ENCODE measurements at regions not wholly inside any gene's neighbourhood (a gene's known extent, or its start where the extent isn't known, plus 50 kb on each side); places are given as distances from the start of the nearest gene placed in this dataset.
"Not testable (repeated sequence)": the region's sequence is repeated elsewhere in the genome, so short reads cannot be mapped to it uniquely, and the experiment has no call there.

DNA sequence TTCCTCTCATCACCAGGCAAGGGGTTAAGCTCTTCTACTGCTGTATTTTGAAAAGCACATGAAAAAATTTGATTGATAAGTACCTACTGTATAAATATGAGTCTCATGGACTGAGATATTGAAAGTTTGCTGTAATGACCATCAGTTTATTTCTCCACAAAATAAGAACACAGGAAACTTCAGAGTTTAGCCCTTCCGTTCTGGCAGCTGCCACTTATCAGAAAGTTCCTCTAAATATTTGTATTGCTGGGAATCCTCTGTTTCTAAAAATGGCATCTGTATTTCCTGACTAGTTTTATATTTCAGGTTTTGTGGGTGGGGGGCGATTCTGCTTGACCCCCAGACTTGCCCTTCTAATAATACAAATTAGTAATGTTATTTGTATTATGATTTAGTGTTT lies 92.0 kb downstream of the LYZL2 start:
- no peaks in the 10 kb centered on the region for H3K4me1 ChIP-seq (ENCODE audit: low read depth)
- no peak for TF ChIP-seq CTCF (IDR thresholded peaks at IDR 0.05; ENCODE audit: low read depth, low read length)
- no peaks in the 10 kb centered on the region for H3K27me3 ChIP-seq
- H3K4me3 ChIP-seq, result no peak overlapping the region
- DNase-seq (ENCODE audit: low read depth in 1 of 2, low spot score in 1 of 2), result no peak
- no peaks in the 10 kb centered on the region for H3K36me3 ChIP-seq
- H3K9me3 ChIP-seq (ENCODE audit: low read depth), result no peaks in the 10 kb centered on the region
- H3K27ac ChIP-seq, result no peak overlapping the region

DNA sequence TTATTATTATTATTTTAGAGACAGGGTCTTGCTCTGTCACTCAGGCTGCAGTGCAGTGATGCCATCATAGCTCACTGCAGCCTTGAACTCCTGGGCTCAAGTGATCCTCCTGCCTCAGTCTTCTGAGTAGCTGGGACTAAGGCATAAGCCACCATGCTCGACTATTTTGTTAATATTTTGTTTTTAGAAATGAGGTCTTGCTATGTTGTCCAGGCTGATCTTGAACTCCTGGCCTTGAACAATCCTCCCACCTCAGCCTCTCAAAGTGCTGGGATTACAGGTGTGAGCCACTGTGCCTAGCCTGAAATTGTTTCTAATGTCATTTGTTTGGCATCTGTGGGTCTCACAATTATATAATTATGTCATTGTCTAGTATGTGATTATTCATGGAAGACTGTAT lies 92.4 kb downstream of the LYZL2 start:
- H3K27me3 ChIP-seq; H3K4me3 ChIP-seq; H3K9me3 ChIP-seq (ENCODE audit: low read depth); H3K36me3 ChIP-seq; H3K27ac ChIP-seq; H3K4me1 ChIP-seq (ENCODE audit: low read depth); DNase-seq (ENCODE audit: low read depth in 1 of 2, low spot score in 1 of 2): not testable (repeated sequence)

DNA sequence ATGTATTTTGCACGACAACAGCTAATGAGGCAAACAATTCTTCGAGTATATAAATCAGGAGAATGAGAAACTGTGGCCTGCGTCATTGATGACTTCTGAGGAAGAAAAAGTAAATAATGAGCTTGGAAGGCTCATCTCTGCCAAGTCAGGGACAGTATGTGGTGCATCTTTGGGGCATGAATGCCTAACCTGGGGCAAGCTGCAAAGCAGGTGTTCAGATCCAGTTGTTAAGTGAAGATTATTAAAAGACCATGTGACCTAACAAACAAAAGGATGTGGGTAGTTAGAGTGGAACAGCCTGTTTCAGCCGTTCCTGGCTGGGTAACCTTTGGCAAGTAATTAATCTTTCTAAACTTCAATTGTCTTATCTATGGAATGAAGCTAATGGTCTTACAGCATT lies 93.0 kb downstream of the LYZL2 start:
- DNase-seq (ENCODE audit: low read depth in 1 of 2, low spot score in 1 of 2), result no peak
- H3K36me3 ChIP-seq, result no peaks in the 10 kb centered on the region
- H3K9me3 ChIP-seq (ENCODE audit: low read depth), result no peaks in the 10 kb centered on the region
- H3K27me3 ChIP-seq, result no peaks in the 10 kb centered on the region
- no peaks in the 10 kb centered on the region for H3K4me1 ChIP-seq (ENCODE audit: low read depth)
- no peak overlapping the region for H3K27ac ChIP-seq
- no peak overlapping the region for H3K4me3 ChIP-seq
- TF ChIP-seq CTCF (IDR thresholded peaks at IDR 0.05; ENCODE audit: low read depth, low read length), result no peak

DNA sequence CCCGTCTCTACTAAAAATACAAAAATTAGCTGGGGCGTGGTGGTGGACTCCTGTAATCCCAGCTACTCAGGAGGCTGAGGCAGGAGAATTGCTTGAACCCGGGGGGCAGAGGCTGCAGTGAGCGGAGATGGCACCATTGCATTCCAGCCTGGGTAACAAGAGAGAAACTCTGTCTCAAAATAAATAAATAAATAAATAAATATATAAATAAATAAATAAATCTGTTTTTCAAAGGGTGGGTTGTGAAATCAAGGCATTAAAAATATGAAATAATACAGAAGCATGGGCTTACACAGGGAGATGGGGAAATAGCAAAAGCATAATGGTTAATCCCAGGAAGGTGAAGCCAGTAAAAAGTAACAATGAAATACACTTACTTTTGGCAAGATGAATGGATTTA lies 93.9 kb downstream of the LYZL2 start:
- Histone ChIP-seq H3K4me3 (no peak overlapping the region), H3K9me3 (ENCODE audit: low read depth) (no peaks in the 10 kb centered on the region), H3K36me3 (no peaks in the 10 kb centered on the region), H3K27me3 (no peaks in the 10 kb centered on the region), H3K27ac (no peak overlapping the region), H3K4me1 (ENCODE audit: low read depth) (no peaks in the 10 kb centered on the region)
- TF ChIP-seq CTCF (IDR thresholded peaks at IDR 0.05; ENCODE audit: low read depth, low read length), result no peak
- no peak for DNase-seq (ENCODE audit: low read depth in 1 of 2, low spot score in 1 of 2)

DNA sequence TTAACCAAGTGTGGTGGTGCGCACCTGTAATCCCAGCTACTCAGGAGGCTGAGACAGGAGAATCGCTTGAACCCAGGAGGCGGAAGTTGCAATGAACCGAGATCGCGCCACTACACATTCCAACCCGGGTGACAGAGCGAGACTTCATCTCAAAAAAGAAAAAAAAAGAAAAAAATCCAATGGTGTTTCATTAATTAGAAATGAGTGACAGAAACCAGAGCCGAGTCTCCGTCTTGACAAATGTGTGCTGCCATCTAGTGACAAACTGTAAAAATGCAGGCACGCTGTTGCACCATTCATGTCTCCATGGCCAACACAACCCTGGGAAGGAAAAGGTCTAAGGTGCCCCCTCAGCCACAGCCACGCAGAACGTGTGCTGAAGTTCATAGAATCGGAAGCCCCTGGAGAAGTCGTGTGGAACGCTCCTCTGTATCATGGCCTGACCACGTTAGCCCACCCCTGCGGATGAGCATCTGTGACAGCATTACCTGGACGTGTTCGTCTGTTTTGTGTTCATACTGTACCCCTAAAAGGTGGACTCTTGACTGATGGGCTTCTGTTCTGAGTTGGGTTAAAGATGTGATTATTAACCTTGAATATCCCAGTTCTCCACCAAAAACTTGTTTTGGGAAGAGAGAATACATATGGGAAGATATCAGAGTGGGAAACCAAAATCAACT lies 94.9 kb downstream of the LYZL2 start:
- Histone ChIP-seq H3K36me3 (no peaks in the 10 kb centered on the region), H3K4me1 (ENCODE audit: low read depth) (no peaks in the 10 kb centered on the region), H3K27me3 (no peaks in the 10 kb centered on the region), H3K4me3 (no peak overlapping the region), H3K27ac (no peak overlapping the region), H3K9me3 (ENCODE audit: low read depth) (no peaks in the 10 kb centered on the region)
- TF ChIP-seq CTCF (IDR thresholded peaks at IDR 0.05; ENCODE audit: low read depth, low read length), result peak; percentile 77
- peak; percentile 84 to 88 for DNase-seq (ENCODE audit: low read depth in 1 of 2, low spot score in 1 of 2)

DNA sequence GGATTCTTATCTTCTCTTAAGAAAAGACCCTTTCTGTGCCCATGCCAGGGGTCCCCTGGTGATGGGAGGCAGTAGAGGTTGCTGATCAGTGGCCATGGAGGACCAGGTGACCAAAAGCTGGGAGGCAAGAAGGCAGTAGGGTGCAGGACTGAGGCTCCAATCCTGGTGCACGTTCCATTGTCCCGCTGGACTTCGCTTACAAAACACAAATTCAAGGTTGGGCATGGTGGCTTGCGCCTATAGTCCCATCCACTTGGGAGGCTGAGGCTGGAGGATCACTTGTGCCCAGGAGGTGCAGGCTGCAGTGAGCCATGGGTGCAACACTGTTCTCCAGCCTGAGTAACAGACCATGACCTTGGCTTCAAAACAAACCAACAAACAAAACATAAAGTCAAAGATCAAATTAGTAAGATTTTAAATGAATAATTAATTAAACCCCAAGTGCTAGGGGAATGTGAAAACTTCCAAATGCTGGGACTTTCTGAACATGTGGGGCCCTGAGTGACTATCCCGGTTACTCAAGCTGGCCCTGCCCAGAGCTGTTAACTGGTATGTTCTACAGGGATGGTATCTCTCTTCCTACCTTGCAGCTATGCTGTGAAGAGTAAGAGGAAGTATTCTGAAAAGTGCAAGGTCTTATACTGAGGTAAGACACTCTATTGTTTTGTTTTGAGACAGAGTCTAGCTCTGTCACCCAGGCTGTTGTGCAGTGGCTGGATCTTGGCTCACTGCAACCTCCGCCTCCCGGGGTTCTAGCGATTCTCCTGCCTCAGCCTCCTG lies 97.6 kb downstream of the LYZL2 start:
- H3K9me3 ChIP-seq (ENCODE audit: low read depth), result no peaks in the 10 kb centered on the region
- no peak overlapping the region for H3K27ac ChIP-seq
- no peaks in the 10 kb centered on the region for H3K4me1 ChIP-seq (ENCODE audit: low read depth)
- no peak for TF ChIP-seq CTCF (IDR thresholded peaks at IDR 0.05; ENCODE audit: low read depth, low read length)
- no peak overlapping the region for H3K4me3 ChIP-seq
- no peaks in the 10 kb centered on the region for H3K27me3 ChIP-seq
- DNase-seq (ENCODE audit: low read depth in 1 of 2, low spot score in 1 of 2), result no peak
- H3K36me3 ChIP-seq, result no peaks in the 10 kb centered on the region
